ENCODE measurements at regions not wholly inside any gene's neighbourhood (a gene's known extent, or its start where the extent isn't known, plus 50 kb on each side); places are given as distances from the start of the nearest gene placed in this dataset.

GRCh38 chr4:111761531-111761930 lies 383.7 kb upstream of the FAM241A start:
- no peak for DNase-seq

GRCh38 chr4:111770514-111770913 lies 374.7 kb upstream of the FAM241A start:
- no peak for DNase-seq

GRCh38 chr4:111773858-111774257 lies 371.4 kb upstream of the FAM241A start:
- DNase-seq, result no peak

- no peak for DNase-seq
These were observed 369.5 kb upstream of the FAM241A start for GRCh38 chr4:111775556-111776297.

- DNase-seq, result no peak
These were observed 368.7 kb upstream of the FAM241A start for GRCh38 chr4:111776561-111776960.

GRCh38 chr4:111778543-111778942 lies 366.7 kb upstream of the FAM241A start:
- DNase-seq, result no peak

GRCh38 chr4:111780965-111781364 lies 364.3 kb upstream of the FAM241A start:
- DNase-seq, result no peak

- no peak for DNase-seq
These were observed 363.6 kb upstream of the FAM241A start for GRCh38 chr4:111781611-111782010.

GRCh38 chr4:111788099-111788498 lies 357.2 kb upstream of the FAM241A start:
- DNase-seq, result no peak

- DNase-seq, result no peak
These were observed 355.2 kb upstream of the FAM241A start for GRCh38 chr4:111789901-111790640.

- DNase-seq, result no peak
These were observed 352.6 kb upstream of the FAM241A start for GRCh38 chr4:111792632-111793031.

GRCh38 chr4:111793433-111794091 lies 351.7 kb upstream of the FAM241A start:
- no peak for DNase-seq

- no peak for DNase-seq
These were observed 347.6 kb upstream of the FAM241A start for GRCh38 chr4:111797455-111798163.

- DNase-seq, result no peak
These were observed 346.4 kb upstream of the FAM241A start for GRCh38 chr4:111798840-111799239.

GRCh38 chr4:111800551-111800950 lies 344.7 kb upstream of the FAM241A start:
- DNase-seq, result no peak

- no peak for DNase-seq
These were observed 343.1 kb upstream of the FAM241A start for GRCh38 chr4:111802191-111802590.

GRCh38 chr4:111806331-111806730 lies 338.9 kb upstream of the FAM241A start:
- no peak for DNase-seq

- DNase-seq, result no peak
These were observed 337.7 kb upstream of the FAM241A start for GRCh38 chr4:111807576-111807975.

GRCh38 chr4:111808174-111808573 lies 337.1 kb upstream of the FAM241A start:
- no peak for DNase-seq

- no peak for DNase-seq
These were observed 333.6 kb upstream of the FAM241A start for GRCh38 chr4:111811661-111812060.

- DNase-seq, result no peak
These were observed 333.1 kb upstream of the FAM241A start for GRCh38 chr4:111812114-111812513.

- no peak for DNase-seq
These were observed 332.5 kb upstream of the FAM241A start for GRCh38 chr4:111812760-111813159.

GRCh38 chr4:111813555-111814140 lies 331.6 kb upstream of the FAM241A start:
- no peak for DNase-seq
